ENCODE measurements at regions not wholly inside any gene's neighbourhood (a gene's known extent, or its start where the extent isn't known, plus 50 kb on each side); places are given as distances from the start of the nearest gene placed in this dataset.

- no peak for DNase-seq (ENCODE audit: low read depth, low spot score)
- no peak for FAIRE-seq
- SMC1A ChIA-PET (ENCODE audit: uncharacterized antibody, unreplicated experiment): no interaction called here
- H3K27ac ChIP-seq (ENCODE audit: control insufficient read depth, insufficient read depth): no peak overlapping the region
- CTCF ChIA-PET: no interaction called here
- intact Hi-C loops (cut with micrococcal nuclease; ENCODE audit: unreplicated experiment): no loop called here
- RAD21 ChIA-PET (ENCODE audit: unreplicated experiment): no interaction called here
- no peak for ATAC-seq
- WGBS (ENCODE audit: insufficient coverage, insufficient replicate concordance, low lambda C conversion rate, missing lambda C conversion rate): 12% methylated on average over 5 of the region's 5 CpGs
- no peaks in the 10 kb centered on the region for H4K20me1 ChIP-seq (ENCODE audit: control insufficient read depth, insufficient read depth)
- H3K4me3 ChIP-seq: no peak overlapping the region
- no TSS peak for BruUV-seq (replicated peaks)
- no peaks in the 10 kb centered on the region for H3K4me1 ChIP-seq (ENCODE audit: control insufficient read depth, insufficient read depth, low read length)
- H3K9ac ChIP-seq (ENCODE audit: control insufficient read depth, insufficient read depth, low read length): no peak overlapping the region
- in situ Hi-C loops (cut with MboI): no loop called here
- no peaks in the 10 kb centered on the region for H3K79me2 ChIP-seq (ENCODE audit: control insufficient read depth, insufficient read depth, low read length)
- POLR2A ChIA-PET: no interaction called here
- H3K9me3 ChIP-seq (replicated peaks; ENCODE audit: control insufficient read depth, insufficient read depth, low read length): no peaks in the 10 kb centered on the region
- no peak overlapping the region for H3K4me2 ChIP-seq (ENCODE audit: control insufficient read depth, insufficient read depth)
- TF ChIP-seq JUNB (IDR thresholded peaks at IDR 0.05): no peak
- TF ChIP-seq SIN3A (IDR thresholded peaks at IDR 0.05; ENCODE audit: low read depth, low read length): no peak
- no peak for TF ChIP-seq ZSCAN29 (IDR thresholded peaks at IDR 0.05)
- no peak for TF ChIP-seq YBX1 (IDR thresholded peaks at IDR 0.05)
- no peak for TF ChIP-seq GABPA (IDR thresholded peaks at IDR 0.05; ENCODE audit: low read depth)
- TF ChIP-seq SMC3 (IDR thresholded peaks at IDR 0.05; ENCODE audit: borderline replicate concordance, low read length): no peak
- TF ChIP-seq MEF2A (IDR thresholded peaks at IDR 0.05; ENCODE audit: insufficient read depth, low read depth, low read length): no peak
- TF ChIP-seq MTA2 (IDR thresholded peaks at IDR 0.05; ENCODE audit: low read depth): no peak
- no peak for TF ChIP-seq ETV6 (conservative IDR thresholded peaks at IDR 0.05 in 1 of 2, IDR thresholded peaks at IDR 0.05 in 1 of 2; ENCODE audit: borderline replicate concordance in 1 of 2, low read depth in 1 of 2)
- TF ChIP-seq RB1 (IDR thresholded peaks at IDR 0.05; ENCODE audit: borderline replicate concordance): no peak
- TF ChIP-seq ZNF274 (IDR thresholded peaks at IDR 0.05; ENCODE audit: insufficient read depth, insufficient read length): no peak
- TF ChIP-seq NRF1 (conservative IDR thresholded peaks at IDR 0.05; ENCODE audit: low read depth, low read length): no peak
- no peak for TF ChIP-seq ATF2 (IDR thresholded peaks at IDR 0.05; ENCODE audit: low read length)
- TF ChIP-seq KDM1A (IDR thresholded peaks at IDR 0.05; ENCODE audit: borderline replicate concordance): no peak
- TF ChIP-seq NFXL1 (IDR thresholded peaks at IDR 0.05; ENCODE audit: borderline replicate concordance): no peak
- TF ChIP-seq JUND (IDR thresholded peaks at IDR 0.05; ENCODE audit: low read depth, low read length): no peak
- no peaks in the 10 kb centered on the region for H3K36me3 ChIP-seq (ENCODE audit: control insufficient read depth in 2 of 2, insufficient read depth in 2 of 2, low read length in 1 of 2)
- no peak overlapping the region for H2AFZ ChIP-seq (ENCODE audit: control insufficient read depth, low read depth, low read length)
- H3K27me3 ChIP-seq (replicated peaks in 1 of 2; ENCODE audit: control insufficient read depth in 2 of 2, insufficient read depth in 2 of 2, low read length in 1 of 2): no peaks in the 10 kb centered on the region
These were observed 234.2 kb downstream of the HACE1 start for GRCh38 chr6:104625536-104625935.
